AG04450 (cell line): ENCODE measurements at regions not wholly inside any gene's neighbourhood (a gene's known extent, or its start where the extent isn't known, plus 50 kb on each side); places are given as distances from the start of the nearest gene placed in this dataset.

ENCODE experiments used
- CTCF ChIA-PET: fragments of 300-600, 350-600 bp; formaldehyde crosslinking; extraction: SDS; loops from one replicate; lab custom pipeline; 2022; ENCODE audit warnings: antibody characterized with exemption, inconsistent platforms; lab: Charles Lee
- POLR2A ChIA-PET: fragments of 350-600 bp; formaldehyde crosslinking; extraction: SDS; loops from one replicate; lab custom pipeline; 2021; ENCODE audit warnings: antibody characterized with exemption, inconsistent platforms; lab: Yijun Ruan, JAX
- DNase-seq: peaks from one replicate; pipeline ENCODE4 v3.0.0-alpha.2; 2011; ENCODE audit warnings: low read depth, low spot score
- H3K27ac ChIP-seq: one replicate; pipeline ENCODE4 v1.5.1; 2012; ENCODE audit warnings: low read depth, low read length, control low read depth
- H3K27me3 ChIP-seq: one replicate; pipeline ENCODE4 v1.6.0; 2012; ENCODE audit warnings: low read length; ENCODE audit not compliant: control insufficient read depth, insufficient read depth
- H3K4me3 ChIP-seq: 2 replicates; pipeline ENCODE4 v1.5.1; 2011; ENCODE audit warnings: mild to moderate bottlenecking, low read depth, low read length, control low read depth
- H3K9me3 ChIP-seq: 2 replicates; pipeline ENCODE4 v1.5.1; 2012; ENCODE audit warnings: low read length; ENCODE audit not compliant: control insufficient read depth, insufficient read depth
- TF ChIP-seq, protein P1 (sequence below): IDR thresholded peaks from 2 replicates; pipeline ENCODE4 v1.5.1; 2011; ENCODE audit warnings: low read depth, low read length, control low read depth, inconsistent platforms

DNA sequence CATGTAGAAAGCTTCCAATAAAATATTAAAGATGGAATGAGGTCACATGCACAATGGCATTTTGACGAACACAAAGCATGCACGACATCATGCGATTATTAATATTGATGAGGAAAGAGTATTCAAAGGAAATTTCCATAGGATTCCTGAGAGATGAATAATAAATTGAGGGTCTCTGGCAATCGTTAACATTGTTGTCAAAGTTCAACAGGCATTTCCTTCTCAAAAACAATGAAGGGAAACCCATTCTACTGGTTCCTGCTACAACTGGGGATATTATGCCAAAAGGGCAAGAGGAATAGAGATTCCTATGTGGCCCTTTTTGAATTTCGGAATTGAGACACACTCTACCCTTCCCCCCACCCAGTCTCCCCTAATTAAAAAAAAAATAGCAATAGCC lies 128.3 kb upstream of the NUDT7 start:
- Histone ChIP-seq H3K9me3 (no peaks in the 10 kb centered on the region), H3K27ac (no peak overlapping the region), H3K4me3 (no peak overlapping the region), H3K27me3 (no peaks in the 10 kb centered on the region)
- TF ChIP-seq, protein P1, sequence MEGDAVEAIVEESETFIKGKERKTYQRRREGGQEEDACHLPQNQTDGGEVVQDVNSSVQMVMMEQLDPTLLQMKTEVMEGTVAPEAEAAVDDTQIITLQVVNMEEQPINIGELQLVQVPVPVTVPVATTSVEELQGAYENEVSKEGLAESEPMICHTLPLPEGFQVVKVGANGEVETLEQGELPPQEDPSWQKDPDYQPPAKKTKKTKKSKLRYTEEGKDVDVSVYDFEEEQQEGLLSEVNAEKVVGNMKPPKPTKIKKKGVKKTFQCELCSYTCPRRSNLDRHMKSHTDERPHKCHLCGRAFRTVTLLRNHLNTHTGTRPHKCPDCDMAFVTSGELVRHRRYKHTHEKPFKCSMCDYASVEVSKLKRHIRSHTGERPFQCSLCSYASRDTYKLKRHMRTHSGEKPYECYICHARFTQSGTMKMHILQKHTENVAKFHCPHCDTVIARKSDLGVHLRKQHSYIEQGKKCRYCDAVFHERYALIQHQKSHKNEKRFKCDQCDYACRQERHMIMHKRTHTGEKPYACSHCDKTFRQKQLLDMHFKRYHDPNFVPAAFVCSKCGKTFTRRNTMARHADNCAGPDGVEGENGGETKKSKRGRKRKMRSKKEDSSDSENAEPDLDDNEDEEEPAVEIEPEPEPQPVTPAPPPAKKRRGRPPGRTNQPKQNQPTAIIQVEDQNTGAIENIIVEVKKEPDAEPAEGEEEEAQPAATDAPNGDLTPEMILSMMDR = no peak
- DNase-seq = no peak
- ChIA-PET CTCF (interaction anchor here (1.2 to 3.1 kb wide), 2 partner anchors 9 to 10 kb away, joined by 3 to 13 read pairs; no protein-coding TSS in a partner anchor), POLR2A (no interaction called here)

DNA sequence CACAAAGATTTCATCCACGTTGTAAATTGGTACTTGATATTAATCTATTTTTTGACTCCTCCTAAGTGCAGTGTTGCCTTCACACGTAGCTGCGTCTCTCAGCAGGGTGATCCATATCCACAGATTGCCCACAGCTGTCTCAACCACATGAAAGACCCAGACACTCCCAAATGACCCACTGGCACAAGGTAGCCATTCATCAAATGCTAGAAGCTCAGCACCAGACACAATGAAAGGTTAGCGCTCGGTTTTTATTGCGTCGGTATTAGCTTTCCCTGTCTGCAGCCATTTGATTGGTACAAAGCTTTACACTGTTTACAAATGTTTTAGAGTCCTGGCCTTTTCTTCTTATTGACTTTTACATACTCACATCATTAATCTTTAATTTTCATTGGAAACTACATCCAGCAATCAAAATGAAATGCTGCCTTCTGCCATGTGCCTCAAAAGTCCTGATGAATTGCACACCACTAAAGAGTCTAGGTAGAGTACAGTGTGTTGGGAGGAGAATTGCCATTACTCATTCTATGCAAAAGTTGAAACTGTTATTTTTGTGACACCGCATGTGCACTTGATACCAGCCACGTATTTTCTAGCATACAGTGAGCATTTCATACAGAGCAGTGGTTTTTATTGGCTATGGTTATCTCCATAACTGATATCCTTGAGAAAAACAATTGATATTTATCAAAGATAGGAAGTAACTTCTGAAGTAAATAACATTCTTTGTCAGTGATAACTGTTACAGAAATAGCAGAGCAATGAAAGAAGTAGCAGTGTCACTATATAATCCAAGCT lies 127.3 kb upstream of the NUDT7 start:
- CTCF ChIA-PET = interaction anchor here (0.9 to 3.1 kb wide), 4 partner anchors 10 to 408 kb away, joined by 3 to 13 read pairs (median 4); no protein-coding TSS in a partner anchor
- TF ChIP-seq, protein P1 = no peak
- H3K27me3 ChIP-seq = no peaks in the 10 kb centered on the region

DNA sequence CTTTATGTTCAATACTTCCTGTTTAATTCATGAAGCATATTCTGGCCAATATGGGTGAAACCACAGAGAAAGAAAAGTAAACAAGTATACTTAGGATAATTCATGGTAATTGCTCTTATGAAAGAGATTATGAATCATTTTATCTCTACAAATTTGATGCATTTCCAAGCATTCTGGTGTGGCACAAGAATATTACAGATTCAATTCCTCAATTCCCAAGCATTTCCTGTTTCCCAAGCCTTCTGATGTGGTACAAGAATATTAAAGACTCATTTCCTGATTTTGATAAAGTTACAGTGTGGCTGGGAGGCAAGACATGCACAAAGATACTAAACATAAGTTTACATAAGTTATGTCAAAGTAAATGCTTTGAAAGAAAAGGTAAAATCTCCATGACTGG lies 126.1 kb upstream of the NUDT7 start:
- CTCF ChIA-PET = interaction anchor here (1.7 to 3.1 kb wide), 2 partner anchors 12 to 64 kb away, joined by 6 to 13 read pairs; no protein-coding TSS in a partner anchor
- DNase-seq = no peak

More for the DNA sequence above, 127.3 kb upstream of the NUDT7 start:
- POLR2A ChIA-PET = no interaction called here
- Histone ChIP-seq H3K9me3 (no peaks in the 10 kb centered on the region), H3K27ac (no peak overlapping the region), H3K4me3 (no peak overlapping the region)
- no peak for DNase-seq

DNA sequence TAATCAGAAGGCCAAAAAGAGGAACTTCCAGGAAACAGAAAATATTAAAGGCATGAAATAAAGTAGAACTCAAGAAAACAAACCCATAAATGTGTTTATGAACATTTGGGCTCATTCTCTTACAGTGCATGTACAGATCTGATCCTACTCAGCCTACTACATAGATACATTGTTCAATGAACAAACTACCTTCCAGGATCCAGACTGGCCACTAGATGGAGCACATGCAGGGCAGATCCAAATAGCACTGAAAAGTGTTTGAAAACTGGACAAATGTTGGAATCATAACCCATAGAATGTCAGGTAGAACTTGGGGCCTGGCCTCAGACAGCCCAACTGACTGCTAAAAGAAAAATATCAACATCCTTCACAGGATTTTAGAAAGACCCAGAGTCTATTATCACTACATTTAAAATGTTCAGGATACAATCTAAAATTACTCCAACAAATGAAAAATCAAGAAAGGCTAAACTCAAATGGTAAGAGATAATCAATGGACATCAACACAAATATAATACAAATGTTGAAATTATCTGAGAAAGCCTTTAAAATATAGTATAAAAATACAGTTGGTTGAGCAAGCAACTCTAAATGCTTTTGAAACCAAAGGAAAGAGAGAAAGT lies 122.4 kb upstream of the NUDT7 start:
- Histone ChIP-seq H3K4me3 (no peak overlapping the region), H3K27me3 (no peaks in the 10 kb centered on the region), H3K27ac (no peak overlapping the region), H3K9me3 (no peaks in the 10 kb centered on the region)
- DNase-seq = no peak
- ChIA-PET CTCF (interaction anchor here (1.0 to 1.6 kb wide), 4 partner anchors 16 to 403 kb away, joined by 3 to 12 read pairs (median 5); no protein-coding TSS in a partner anchor), POLR2A (no interaction called here)
- TF ChIP-seq, protein P1 = peak; percentile 71

More for the DNA sequence above, 126.1 kb upstream of the NUDT7 start:
- POLR2A ChIA-PET = no interaction called here
- no peak overlapping the region for H3K4me3 ChIP-seq
- H3K27me3 ChIP-seq = no peaks in the 10 kb centered on the region
- TF ChIP-seq, protein P1 = no peak
- no peak overlapping the region for H3K27ac ChIP-seq
- no peaks in the 10 kb centered on the region for H3K9me3 ChIP-seq

DNA sequence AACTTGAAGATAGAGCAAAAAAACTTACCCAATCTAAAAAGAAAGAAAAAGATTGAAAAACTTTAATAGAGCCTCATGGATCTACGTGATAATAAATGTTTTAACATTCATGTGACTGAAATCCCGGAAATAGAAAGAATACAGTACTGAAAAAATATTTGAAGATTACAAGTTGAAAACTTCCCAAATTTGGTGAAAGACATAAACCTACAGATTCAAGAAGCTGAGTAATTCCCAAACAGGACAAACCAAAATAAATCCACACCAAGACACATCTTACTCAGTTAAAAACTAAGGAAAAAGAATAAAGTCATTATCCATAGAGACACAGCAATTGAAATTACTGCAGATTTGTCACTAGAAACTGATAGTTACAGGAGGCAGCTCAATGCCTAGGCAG lies 121.8 kb upstream of the NUDT7 start:
- H3K27ac ChIP-seq = no peak overlapping the region
- TF ChIP-seq, protein P1 = no peak
- no peaks in the 10 kb centered on the region for H3K9me3 ChIP-seq
- H3K27me3 ChIP-seq = no peaks in the 10 kb centered on the region
- DNase-seq = no peak
- no peak overlapping the region for H3K4me3 ChIP-seq
- ChIA-PET POLR2A (no interaction called here), CTCF (interaction anchor here (1.9 to 2.7 kb wide), 2 partner anchors 17 to 402 kb away, joined by 8 read pairs; no protein-coding TSS in a partner anchor)
